Ishikawa (cell line): ENCODE measurements at regions not wholly inside any gene's neighbourhood (a gene's known extent, or its start where the extent isn't known, plus 50 kb on each side); places are given as distances from the start of the nearest gene placed in this dataset.

Source experiments
- EP300 ChIP-seq: IDR thresholded peaks from 2 replicates; pipeline ENCODE4 v1.6.1; 2012; ENCODE audit warnings: borderline replicate concordance
- FOXM1 ChIP-seq: IDR thresholded peaks from 2 replicates; pipeline ENCODE4 v1.6.1; 2012; ENCODE audit warnings: low read depth, borderline replicate concordance
- MAX ChIP-seq: IDR thresholded peaks from 2 replicates; pipeline ENCODE4 v1.6.1; 2012

- TF ChIP-seq MAX (no peak), FOXM1 (no peak), EP300 (no peak)
These were observed 284.8 kb upstream of the PPARGC1A start for GRCh38 chr4:24174602-24175001.
